ENCODE measurements at regions not wholly inside any gene's neighbourhood (a gene's known extent, or its start where the extent isn't known, plus 50 kb on each side); places are given as distances from the start of the nearest gene placed in this dataset.

DNA sequence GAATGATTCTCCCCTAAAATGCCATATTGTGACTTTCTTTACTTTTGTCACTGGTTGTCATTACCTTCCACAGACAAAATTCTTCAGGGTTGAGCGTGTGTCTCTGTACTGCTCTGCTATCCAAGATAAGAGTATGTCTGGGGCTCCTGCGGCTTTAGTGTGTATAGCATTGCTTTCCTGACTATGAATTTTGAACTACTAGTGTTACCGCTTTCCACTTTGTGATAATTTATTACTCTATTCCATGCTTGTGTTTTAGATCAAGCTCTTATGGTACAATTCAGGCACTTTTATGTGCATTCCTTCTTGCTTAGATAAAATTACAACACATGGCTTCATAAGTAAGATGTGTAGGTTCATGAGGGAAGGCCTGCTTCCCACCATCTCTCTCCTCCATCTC is 51.5 kb upstream of the MEF2C start:
- TF ChIP-seq EZH2 (IDR thresholded peaks at IDR 0.05; ENCODE audit: insufficient read depth, poor library complexity, severe bottlenecking) = no peak
- TF ChIP-seq EZH2phosphoT487 (IDR thresholded peaks at IDR 0.05; ENCODE audit: insufficient read depth, low read depth) = no peak
